Subcutaneous abdominal adipose tissue (tissue), 5 donors: ENCODE measurements at regions not wholly inside any gene's neighbourhood (a gene's known extent, or its start where the extent isn't known, plus 50 kb on each side); places are given as distances from the start of the nearest gene placed in this dataset.

Experiments used
- H3K27ac ChIP-seq: one replicate; pipeline ENCODE4 v1.7.0; 2013; ENCODE audit warnings: low read depth, mild to moderate bottlenecking, inconsistent platforms, low read length, moderate library complexity
- H3K27me3 ChIP-seq, 5 donors: one replicate each; pipeline ENCODE4 v1.7.0; 2013; ENCODE audit warnings: low read length in 5 of 5, inconsistent platforms in 1 of 5; ENCODE audit not compliant: control insufficient read depth in 5 of 5, insufficient read depth in 4 of 5
- H3K36me3 ChIP-seq, 5 donors: one replicate each; pipeline ENCODE4 v1.7.0; 2013; ENCODE audit warnings: low read length in 5 of 5; ENCODE audit not compliant: control insufficient read depth in 5 of 5, insufficient read depth in 5 of 5
- H3K4me1 ChIP-seq, 5 donors: one replicate each; pipeline ENCODE4 v1.7.0; 2013; ENCODE audit warnings: low read length in 5 of 5, mild to moderate bottlenecking in 3 of 5, moderate library complexity in 1 of 5; ENCODE audit not compliant: control insufficient read depth in 5 of 5, insufficient read depth in 5 of 5
- H3K4me3 ChIP-seq, 5 donors: one replicate each; pipeline ENCODE4 v1.7.0; 2013; ENCODE audit warnings: low read length in 5 of 5, low read depth in 1 of 5
- H3K9ac ChIP-seq, 5 donors: one replicate each; pipeline ENCODE4 v1.7.0; 2013; ENCODE audit warnings: low read length in 5 of 5, mild to moderate bottlenecking in 4 of 5, moderate library complexity in 3 of 5
- H3K9me3 ChIP-seq, 5 donors: one replicate each; pipeline ENCODE4 v1.7.0; 2013; ENCODE audit warnings: low read length in 5 of 5; ENCODE audit not compliant: control insufficient read depth in 5 of 5
- donor health status: healthy.
- donor health status: healthy.
- donor health status: healthy.
- donor health status: healthy.
- donor health status: healthy.

DNA sequence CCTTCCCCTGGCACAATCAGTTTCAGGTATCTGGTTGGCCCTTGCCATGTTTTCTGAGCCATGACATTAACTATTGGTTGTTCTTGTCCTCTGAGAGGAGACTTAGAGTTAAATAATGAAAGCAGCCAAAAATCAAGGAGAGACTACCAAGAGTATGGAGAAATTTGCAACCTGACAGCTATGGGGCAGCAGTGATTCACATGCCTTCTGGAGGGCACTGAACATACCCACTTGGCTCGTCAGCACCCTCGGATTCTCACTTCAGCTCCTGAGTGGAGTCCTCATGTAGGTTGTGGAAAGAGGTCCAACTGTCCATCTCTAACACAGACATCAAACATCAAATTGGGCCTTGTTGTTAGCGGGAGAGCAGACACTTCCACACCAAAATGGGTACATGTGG, 265.6 kb downstream of the EBLN2 start:
- H3K27me3 ChIP-seq = no peaks in the 10 kb centered on the region
- peaks cover 0 to 9% (median 2%) of the 10 kb centered on the region in 5 donors for H3K9me3 ChIP-seq
- no peak overlapping the region for H3K4me3 ChIP-seq
- peaks cover 0 to 3% (median 0%) of the 10 kb centered on the region in 5 donors for H3K4me1 ChIP-seq
- no peak overlapping the region for H3K27ac ChIP-seq
- no peak overlapping the region for H3K9ac ChIP-seq
- no peaks in the 10 kb centered on the region for H3K36me3 ChIP-seq
